Stimulated activated CD4-positive, alpha-beta T cell treated with anti-CD3 and anti-CD28 coated beads, Interleukin-15, amount 100 ng/mL, for 24 hours (primary cell): ENCODE measurements at regions not wholly inside any gene's neighbourhood (a gene's known extent, or its start where the extent isn't known, plus 50 kb on each side); places are given as distances from the start of the nearest gene placed in this dataset.
"Not testable (repeated sequence)": the region's sequence is repeated elsewhere in the genome, so short reads cannot be mapped to it uniquely, and the experiment has no call there.

ENCODE experiments used
- DNase-seq: peaks from one replicate; pipeline ENCODE4 v3.0.0-alpha.2; 2020

DNA sequence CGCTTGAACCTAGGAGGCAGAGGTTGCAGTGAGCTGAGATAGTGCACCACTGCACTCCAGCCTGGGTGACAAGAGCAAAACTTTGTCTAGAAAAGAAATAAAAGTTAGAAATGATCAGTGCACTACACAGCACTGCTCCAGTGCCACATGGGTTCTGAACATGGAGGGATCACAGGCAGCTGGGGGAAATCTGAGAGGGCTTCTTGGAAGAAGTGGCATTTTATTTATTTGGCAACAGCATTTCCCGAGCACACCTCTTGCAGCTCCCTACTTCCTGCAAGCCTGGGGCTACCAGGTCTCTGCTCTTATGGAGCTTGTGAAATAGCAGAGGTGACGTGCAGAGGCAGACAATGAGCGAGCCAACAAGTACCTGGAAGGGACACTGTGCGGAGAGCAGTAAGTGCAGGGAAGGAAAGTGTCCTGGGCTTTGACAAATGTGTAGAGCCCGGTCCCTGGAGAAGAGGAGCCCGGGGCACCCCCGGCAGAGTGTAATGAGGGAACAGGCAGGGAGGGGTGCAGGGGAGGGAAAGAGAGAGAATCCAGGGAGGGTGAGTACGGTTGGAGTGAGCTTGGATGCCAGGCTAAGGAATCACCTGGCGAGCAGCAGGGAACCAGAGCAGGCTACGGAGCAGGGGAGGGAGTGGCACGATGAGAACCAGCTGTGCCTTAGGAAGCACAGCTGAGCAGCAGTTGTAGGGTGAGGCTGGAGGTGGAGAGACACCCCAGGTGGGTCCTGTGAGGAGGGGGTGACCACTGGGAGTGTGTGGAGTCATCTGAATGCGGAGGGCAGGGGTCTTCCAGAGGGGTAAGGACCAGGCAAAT, 104.6 kb upstream of the CTBP2 start:
- DNase-seq: no peak

GRCh38 chr10:125264091-125264490, 103.7 kb upstream of the CTBP2 start:
- DNase-seq: no peak

DNA sequence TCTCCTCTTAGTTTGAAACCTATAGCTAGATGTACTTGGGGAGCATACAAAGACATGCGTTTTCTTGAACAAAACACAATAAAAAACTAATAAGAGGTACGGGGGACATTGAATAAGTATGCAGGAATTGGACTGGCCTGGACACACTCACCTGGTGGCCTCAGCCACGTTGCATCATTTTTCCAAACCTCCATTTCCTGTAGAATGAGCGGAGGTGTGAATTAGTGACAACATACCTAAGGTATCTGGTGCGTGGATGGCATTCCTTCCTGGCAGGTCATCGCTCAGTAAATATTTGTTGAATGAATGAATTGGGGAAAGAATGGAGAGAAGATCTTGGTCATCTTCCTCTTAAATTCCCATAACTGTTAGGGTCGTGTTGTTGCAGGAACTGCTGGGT, 103.2 kb upstream of the CTBP2 start:
- DNase-seq: no peak

DNA sequence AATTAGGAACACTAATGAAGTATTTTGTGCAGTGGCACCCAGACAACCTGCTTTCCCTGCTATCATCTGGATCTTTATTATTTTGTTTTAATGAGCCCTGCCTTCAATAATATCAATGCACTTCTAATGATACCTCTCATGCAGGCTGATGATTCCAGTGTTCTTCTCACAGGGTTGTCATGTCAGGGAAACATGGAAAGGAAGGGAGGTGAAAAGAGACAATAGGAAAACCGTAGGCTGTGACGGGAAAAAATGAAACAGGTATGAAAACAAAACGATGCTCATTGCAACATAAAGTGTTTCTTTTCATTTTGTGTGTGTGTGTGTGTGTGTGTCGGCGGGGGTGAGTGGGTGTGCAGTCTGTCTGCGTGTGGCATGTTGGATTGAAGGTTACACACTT, 102.6 kb upstream of the CTBP2 start:
- no peak for DNase-seq

- DNase-seq: no peak
Measured at GRCh38 chr10:125262409-125262808, 102.0 kb upstream of the CTBP2 start.

- no peak for DNase-seq
Measured at GRCh38 chr10:125261491-125262186, 101.3 kb upstream of the CTBP2 start.

- no peak for DNase-seq
Measured at GRCh38 chr10:125260260-125260659, 99.9 kb upstream of the CTBP2 start.

GRCh38 chr10:125259651-125260050, 99.3 kb upstream of the CTBP2 start:
- DNase-seq: no peak

DNA sequence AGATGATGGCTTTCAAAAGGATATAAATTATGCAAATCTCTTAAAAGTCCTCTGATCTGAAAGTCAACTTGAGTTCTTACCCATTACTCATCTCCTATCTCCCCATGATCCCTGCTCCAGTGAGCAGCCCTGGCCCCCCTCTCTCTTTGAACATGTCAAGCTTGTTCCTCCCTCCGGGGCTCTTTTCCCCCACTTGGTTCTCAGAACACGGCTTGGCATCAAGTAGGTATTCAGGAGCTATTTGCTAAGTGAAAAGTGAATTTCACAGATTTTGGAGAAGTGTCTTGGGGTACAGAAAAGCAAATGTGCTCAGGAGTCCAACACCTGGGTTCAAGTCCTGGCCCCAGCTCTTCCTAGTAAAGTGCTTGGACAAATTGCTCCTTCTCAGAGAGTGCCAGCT, 98.3 kb upstream of the CTBP2 start:
- DNase-seq: no peak

DNA sequence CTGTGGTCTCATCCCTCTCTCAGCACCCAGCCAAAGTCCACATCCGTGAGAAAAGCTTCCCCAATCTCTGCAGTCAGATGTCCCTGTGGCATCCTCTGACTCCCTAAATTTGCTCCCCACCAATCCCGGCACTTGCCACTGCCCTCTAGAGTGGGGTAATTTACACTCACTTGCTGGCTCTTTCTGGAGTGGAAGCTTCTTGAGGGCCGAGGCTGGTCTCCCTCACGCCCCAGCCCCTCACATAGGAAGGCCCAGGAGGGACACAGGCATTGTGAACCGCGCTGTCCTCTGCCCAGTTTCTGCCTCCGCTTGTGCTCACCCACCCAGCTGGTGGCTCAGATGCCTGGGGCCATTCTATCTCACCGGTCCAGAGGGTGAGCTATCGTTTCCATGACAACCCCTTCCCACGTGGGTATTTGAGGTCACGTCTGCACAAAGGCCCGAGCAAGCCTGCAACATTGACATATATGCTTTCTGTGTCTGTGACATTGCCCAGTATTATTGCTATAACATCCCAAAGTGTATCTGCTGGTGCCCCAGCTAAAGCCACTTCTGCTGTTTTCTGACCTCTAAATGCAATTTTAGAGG, 97.3 kb upstream of the CTBP2 start:
- no peak for DNase-seq

GRCh38 chr10:125256026-125256425, 95.7 kb upstream of the CTBP2 start:
- DNase-seq: no peak

GRCh38 chr10:125252937-125253336, 92.6 kb upstream of the CTBP2 start:
- DNase-seq: no peak

DNA sequence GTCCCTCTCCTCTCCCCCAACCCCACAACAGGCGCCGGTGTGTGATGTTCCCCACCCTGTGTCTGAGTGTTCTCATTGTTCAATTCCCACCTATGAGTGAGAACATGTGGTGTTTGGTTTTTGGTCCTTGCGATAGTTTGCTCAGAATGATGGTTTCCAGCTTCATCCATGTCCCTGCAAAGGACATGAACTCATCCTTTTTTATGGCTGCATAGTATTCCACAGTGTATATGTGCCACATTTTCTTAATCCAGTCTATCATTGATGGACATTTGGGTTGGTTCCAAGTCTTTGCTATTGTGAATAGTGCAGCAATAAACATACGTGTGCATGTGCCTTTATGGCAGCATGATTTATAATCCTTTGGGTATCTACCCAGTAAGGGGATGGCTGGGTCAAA, 90.5 kb upstream of the CTBP2 start:
- DNase-seq: not testable (repeated sequence)

DNA sequence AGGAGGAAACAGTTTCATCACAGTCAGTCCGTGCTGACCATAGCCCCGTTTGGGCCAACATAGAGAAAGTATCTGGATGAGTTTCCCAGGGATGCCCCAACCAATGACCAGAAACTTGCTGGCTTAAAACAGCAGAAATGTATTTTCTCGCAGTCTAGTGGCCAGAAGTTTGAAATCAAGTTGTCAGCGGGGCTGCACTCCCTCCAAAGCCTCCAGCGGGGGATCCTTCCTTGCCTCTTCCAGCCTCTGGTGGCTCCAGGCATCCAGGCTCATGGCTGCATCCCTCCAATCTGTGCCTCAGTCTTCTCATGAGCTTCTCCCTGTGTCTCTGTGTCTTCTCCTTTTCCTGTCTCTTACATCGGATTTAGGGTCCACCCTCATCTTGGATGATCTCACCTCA, 89.6 kb upstream of the CTBP2 start:
- DNase-seq: no peak

- no peak for DNase-seq
Measured at GRCh38 chr10:125248489-125248888, 88.1 kb upstream of the CTBP2 start.

GRCh38 chr10:125247576-125247975, 87.2 kb upstream of the CTBP2 start:
- DNase-seq: no peak

GRCh38 chr10:125243532-125244253, 83.3 kb upstream of the CTBP2 start:
- DNase-seq: no peak

DNA sequence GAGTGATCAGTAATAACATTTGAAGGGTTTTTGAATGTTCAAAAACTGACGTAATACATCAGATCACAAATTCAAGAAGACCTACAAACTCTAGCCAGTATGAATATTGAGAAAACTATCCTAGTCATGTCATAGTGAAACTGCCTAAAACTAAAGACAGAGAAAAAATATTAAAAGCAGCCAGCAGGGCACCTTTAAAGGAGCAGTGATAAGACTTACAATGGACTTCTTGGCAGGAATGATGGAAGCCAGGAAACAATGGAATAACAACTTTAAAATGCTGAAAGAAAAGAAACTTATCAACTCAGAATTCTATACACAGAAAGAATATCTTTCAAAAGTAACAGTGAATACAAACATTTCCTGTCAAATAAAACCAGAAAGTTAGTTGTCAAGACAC, 78.3 kb upstream of the CTBP2 start:
- no peak for DNase-seq

DNA sequence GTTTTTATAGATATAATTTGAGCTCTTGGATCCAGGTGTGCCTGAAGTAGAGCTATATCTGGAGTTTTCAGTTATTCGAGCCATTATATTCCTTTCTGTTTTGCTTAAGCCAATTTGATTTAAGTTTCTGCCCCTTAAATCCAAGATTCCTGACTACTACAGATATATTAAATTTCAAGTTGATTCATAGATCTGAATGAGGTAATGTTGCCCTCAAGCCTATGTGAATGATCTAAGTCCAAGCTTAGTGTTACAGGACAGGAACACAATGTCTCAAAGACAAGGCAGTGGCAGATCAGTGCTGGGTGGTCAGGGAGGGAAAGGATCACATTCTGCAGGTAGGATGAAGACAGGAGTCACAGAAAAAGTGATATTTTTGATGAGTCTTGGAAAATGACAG, 75.7 kb upstream of the CTBP2 start:
- no peak for DNase-seq

GRCh38 chr10:125235093-125236069, 75.0 kb upstream of the CTBP2 start:
- DNase-seq: no peak

- not testable (repeated sequence) for DNase-seq
Measured at GRCh38 chr10:125234576-125234975, 74.2 kb upstream of the CTBP2 start.

DNA sequence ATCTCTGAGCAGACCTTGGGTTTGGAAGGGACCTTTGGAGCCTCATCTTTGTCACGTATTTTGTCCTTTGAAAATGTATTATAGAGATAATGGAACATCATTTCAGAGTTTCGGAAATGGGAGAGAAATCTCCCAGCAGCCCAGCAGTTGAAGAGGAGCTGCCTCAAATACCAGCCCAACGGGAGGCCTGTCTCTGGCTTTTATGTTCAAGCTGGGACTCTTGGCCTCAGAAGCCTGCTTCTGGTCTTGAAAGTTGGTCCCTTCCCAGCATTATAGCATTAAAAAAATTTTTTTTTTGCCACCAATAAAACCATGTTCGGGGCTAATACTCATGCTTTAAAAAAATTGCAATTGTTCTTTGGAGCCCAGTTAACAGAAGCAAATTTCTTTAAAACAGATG, 73.4 kb upstream of the CTBP2 start:
- no peak for DNase-seq
